Neuronal stem cell (in vitro differentiated cells): ENCODE measurements at regions not wholly inside any gene's neighbourhood (a gene's known extent, or its start where the extent isn't known, plus 50 kb on each side); places are given as distances from the start of the nearest gene placed in this dataset.

Experiments
- DNase-seq: peaks from one replicate; pipeline ENCODE4 v3.0.0-alpha.2; 2013; ENCODE audit warnings: low spot score
- H2AFZ ChIP-seq: one replicate; pipeline ENCODE4 v1.6.1; 2013; ENCODE audit warnings: mild to moderate bottlenecking, low read length, inconsistent platforms
- H2AK5ac ChIP-seq: 2 replicates; pipeline ENCODE4 v1.6.1; 2013; ENCODE audit warnings: low read depth, mild to moderate bottlenecking, inconsistent platforms, low read length, moderate library complexity, mixed read lengths
- H2BK120ac ChIP-seq: 2 replicates; pipeline ENCODE4 v1.6.1; 2013; ENCODE audit warnings: low read depth, mild to moderate bottlenecking, inconsistent platforms, low read length, moderate library complexity, mixed read lengths
- H2BK12ac ChIP-seq: one replicate; pipeline ENCODE4 v1.6.1; 2013; ENCODE audit warnings: low read length, inconsistent platforms
- H2BK15ac ChIP-seq: 2 replicates; pipeline ENCODE4 v1.6.1; 2013; ENCODE audit warnings: mild to moderate bottlenecking, low read length, inconsistent platforms, mixed read lengths
- H2BK5ac ChIP-seq: one replicate; pipeline ENCODE4 v1.6.1; 2013; ENCODE audit warnings: inconsistent platforms, mild to moderate bottlenecking, low read length, moderate library complexity
- H3K14ac ChIP-seq: one replicate; pipeline ENCODE4 v1.6.1; 2013; ENCODE audit warnings: low read length, inconsistent platforms
- H3K18ac ChIP-seq: 2 replicates; pipeline ENCODE4 v1.6.1; 2013; ENCODE audit warnings: low read length, inconsistent platforms
- H3K23ac ChIP-seq: 2 replicates; pipeline ENCODE4 v1.6.1; 2013; ENCODE audit warnings: low read depth, mild to moderate bottlenecking, mixed read lengths, low read length, inconsistent platforms; ENCODE audit not compliant: poor library complexity
- H3K27ac ChIP-seq: replicated peaks from 3 replicates; pipeline ENCODE4 v1.5.1; 2013; ENCODE audit warnings: low read length, inconsistent platforms
- H3K27me3 ChIP-seq, 3 experiments: 2 replicates each; pipeline ENCODE4 v1.6.1; 2013; ENCODE audit warnings: low read length in 3 of 3, mild to moderate bottlenecking in 2 of 3, inconsistent platforms in 1 of 3, low read depth in 1 of 3, mixed read lengths in 1 of 3, moderate library complexity in 1 of 3; ENCODE audit not compliant: control insufficient read depth in 3 of 3, insufficient read depth in 3 of 3
- H3K36me3 ChIP-seq, 2 donors: replicated peaks in 1 of 2; 2 replicates each; pipeline ENCODE4 v1.6.1; 2013; ENCODE audit warnings: low read length in 2 of 2; ENCODE audit not compliant: control insufficient read depth in 2 of 2, insufficient read depth in 2 of 2
- H3K4ac ChIP-seq: 2 replicates; pipeline ENCODE4 v1.6.1; 2013; ENCODE audit warnings: inconsistent platforms, mild to moderate bottlenecking, low read length, moderate library complexity
- H3K4me1 ChIP-seq, 2 donors: 1 replicate in 1 of 2; 2 replicates in 1 of 2; pipeline ENCODE4 v1.6.1; 2013; ENCODE audit warnings: low read length in 2 of 2, low read depth in 1 of 2; ENCODE audit not compliant: control insufficient read depth in 2 of 2, insufficient read depth in 1 of 2
- H3K4me2 ChIP-seq: one replicate; pipeline ENCODE4 v1.6.1; 2013; ENCODE audit warnings: mild to moderate bottlenecking, low read length, inconsistent platforms; ENCODE audit not compliant: insufficient read depth, poor library complexity, severe bottlenecking
- H3K4me3 ChIP-seq, 2 donors: 2 replicates each; pipeline ENCODE4 v1.5.1; 2013; ENCODE audit warnings: low read length in 2 of 2, mild to moderate bottlenecking in 2 of 2, inconsistent platforms in 1 of 2, moderate library complexity in 1 of 2
- H3K79me1 ChIP-seq: one replicate; pipeline ENCODE4 v1.6.1; 2013; ENCODE audit warnings: low read depth, mild to moderate bottlenecking, inconsistent platforms, low read length, moderate library complexity
- H3K9ac ChIP-seq: one replicate; pipeline ENCODE4 v1.6.1; 2013; ENCODE audit warnings: mild to moderate bottlenecking, low read depth, low read length, inconsistent platforms; ENCODE audit not compliant: poor library complexity
- H3K9me3 ChIP-seq, 2 donors: replicated peaks in 1 of 2; 2 replicates each; pipeline versions ENCODE3 to v1.6.1; 2013; ENCODE audit warnings: low read length in 2 of 2, mild to moderate bottlenecking in 2 of 2, inconsistent platforms in 1 of 2, low read depth in 1 of 2, mixed read lengths in 1 of 2, moderate library complexity in 1 of 2; ENCODE audit not compliant: control insufficient read depth in 2 of 2, insufficient read depth in 1 of 2
- H4K8ac ChIP-seq: one replicate; pipeline ENCODE4 v1.6.1; 2013; ENCODE audit warnings: low read depth, mild to moderate bottlenecking, inconsistent platforms, low read length, moderate library complexity
- H4K91ac ChIP-seq: one replicate; pipeline ENCODE4 v1.6.1; 2013; ENCODE audit warnings: low read length, low read depth, mild to moderate bottlenecking, inconsistent platforms; ENCODE audit not compliant: poor library complexity
- WGBS, 2 donors: extraction: QIAGEN DNeasy Blood & Tissue Kit; methylation state at CpG; one replicate each; pipeline ENCODE4 v1.1.7; 2013; ENCODE audit warnings: missing lambda C conversion rate in 2 of 2, mixed read lengths in 1 of 2; ENCODE audit not compliant: insufficient read length in 2 of 2, insufficient replicate concordance in 1 of 2; ENCODE audit errors: extremely low coverage in 2 of 2; 5-methylcytosine and 5-hydroxymethylcytosine counted together

GRCh38 chr15:94056314-94056713 lies 175.0 kb upstream of the MCTP2 start:
- Histone ChIP-seq H3K79me1 (peaks cover 4% of the 10 kb centered on the region), H2BK12ac (no peak overlapping the region), H3K18ac (no peak overlapping the region), H4K8ac (no peak overlapping the region), H3K4ac (no peak overlapping the region), H3K23ac (no peak overlapping the region), H3K14ac (no peak overlapping the region), H3K4me1 (peaks cover 8 to 13% of the 10 kb centered on the region in 2 donors), H3K9ac (no peak overlapping the region), H2BK120ac (no peak overlapping the region), H2AK5ac (no peak overlapping the region), H3K27ac (no peak overlapping the region), H3K27me3 (peaks cover 0 to 2% (median 0%) of the 10 kb centered on the region in 3 experiments), H3K4me3 (no peak overlapping the region), H2BK5ac (no peak overlapping the region), H3K4me2 (no peak overlapping the region), H2BK15ac (no peak overlapping the region), H3K36me3 (no peaks in the 10 kb centered on the region), H2AFZ (no peak overlapping the region), H4K91ac (no peak overlapping the region), H3K9me3 (peaks cover 4 to 7% of the 10 kb centered on the region in 2 donors)
- no peak for DNase-seq

GRCh38 chr15:94053626-94054025 lies 177.7 kb upstream of the MCTP2 start:
- Histone ChIP-seq H3K18ac (no peak overlapping the region), H3K4ac (no peak overlapping the region), H3K23ac (no peak overlapping the region), H2BK120ac (no peak overlapping the region), H4K91ac (no peak overlapping the region), H3K9me3 (peaks cover 4 to 7% of the 10 kb centered on the region in 2 donors), H3K36me3 (no peaks in the 10 kb centered on the region), H4K8ac (no peak overlapping the region), H2AK5ac (no peak overlapping the region), H2AFZ (no peak overlapping the region), H2BK5ac (no peak overlapping the region), H3K9ac (no peak overlapping the region), H3K27me3 (peaks cover 0 to 2% (median 0%) of the 10 kb centered on the region in 3 experiments), H3K4me2 (no peak overlapping the region), H3K4me3 (no peak overlapping the region), H3K79me1 (peaks cover 4% of the 10 kb centered on the region), H3K4me1 (peaks cover 6 to 8% of the 10 kb centered on the region in 2 donors), H2BK15ac (no peak overlapping the region), H2BK12ac (no peak overlapping the region), H3K27ac (no peak overlapping the region), H3K14ac (no peak overlapping the region)
- no peak for DNase-seq

- Histone ChIP-seq H3K4me2 (no peak overlapping the region), H2BK5ac (no peak overlapping the region), H3K27me3 (peaks cover 0 to 2% (median 0%) of the 10 kb centered on the region in 3 experiments), H3K79me1 (peaks cover 4% of the 10 kb centered on the region), H3K4me3 (no peak overlapping the region), H2BK15ac (no peak overlapping the region), H3K4ac (no peak overlapping the region), H3K4me1 (peaks cover 6 to 8% of the 10 kb centered on the region in 2 donors), H3K36me3 (no peaks in the 10 kb centered on the region), H2AK5ac (no peak overlapping the region), H4K91ac (no peak overlapping the region), H2BK120ac (no peak overlapping the region), H3K14ac (no peak overlapping the region), H2AFZ (peak overlapping the region; percentile 50), H3K9me3 (peaks cover 4 to 7% of the 10 kb centered on the region in 2 donors), H4K8ac (no peak overlapping the region), H2BK12ac (no peak overlapping the region), H3K18ac (no peak overlapping the region), H3K27ac (peak overlapping the region; percentile 48), H3K9ac (no peak overlapping the region), H3K23ac (no peak overlapping the region)
- WGBS, 2 donors: no CpG with 5 or more reads among the region's 2 CpGs
- no peak for DNase-seq
These were observed 178.7 kb upstream of the MCTP2 start for GRCh38 chr15:94052711-94053110.

DNA sequence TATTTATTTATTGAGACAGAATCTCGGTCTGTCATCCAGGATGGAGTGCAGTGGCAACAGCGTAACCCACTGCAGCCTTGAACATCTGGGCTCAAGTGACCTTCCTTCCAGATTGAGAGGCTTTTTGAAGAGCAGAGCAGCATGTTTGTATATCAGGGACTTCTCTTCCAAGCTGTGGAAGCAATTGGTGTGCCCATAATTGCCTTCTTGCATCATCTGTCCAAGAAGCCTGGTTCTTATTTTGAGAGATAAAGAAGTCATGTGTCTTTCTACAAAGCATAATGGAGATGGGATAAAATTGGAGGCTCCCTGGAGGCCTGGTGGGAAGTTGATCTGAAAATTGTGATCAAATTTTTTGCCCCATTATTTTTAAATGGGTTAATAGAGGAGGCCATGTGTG lies 183.8 kb upstream of the MCTP2 start:
- H2AK5ac ChIP-seq: no peak overlapping the region
- no peaks in the 10 kb centered on the region for H3K36me3 ChIP-seq
- peaks cover under 1 to 4% of the 10 kb centered on the region in 2 donors for H3K4me1 ChIP-seq
- H3K9ac ChIP-seq: no peak overlapping the region
- H3K4ac ChIP-seq: no peak overlapping the region
- peaks cover 0 to 7% of the 10 kb centered on the region in 2 donors for H3K9me3 ChIP-seq
- no peak overlapping the region for H2BK120ac ChIP-seq
- no peak for DNase-seq
- no peak overlapping the region for H3K4me2 ChIP-seq
- H3K27ac ChIP-seq: no peak overlapping the region
- no CpG with 5 or more reads among the region's 2 CpGs for WGBS, 2 donors
- no peak overlapping the region for H2BK5ac ChIP-seq
- no peak overlapping the region for H2BK15ac ChIP-seq
- H2BK12ac ChIP-seq: no peak overlapping the region
- no peak overlapping the region for H3K23ac ChIP-seq
- H4K91ac ChIP-seq: no peak overlapping the region
- no peak overlapping the region for H2AFZ ChIP-seq
- no peak overlapping the region for H4K8ac ChIP-seq
- no peak overlapping the region for H3K14ac ChIP-seq
- H3K18ac ChIP-seq: no peak overlapping the region
- peaks cover 0 to 2% (median 0%) of the 10 kb centered on the region in 3 experiments for H3K27me3 ChIP-seq
- no peak overlapping the region for H3K4me3 ChIP-seq
- peaks cover 4% of the 10 kb centered on the region for H3K79me1 ChIP-seq
